Activated T-helper 17 cell treated with anti-CD3 and anti-CD28 coated beads, Interleukin-2, amount 50 U/mL, for 72 hours (primary cell): ENCODE measurements at regions not wholly inside any gene's neighbourhood (a gene's known extent, or its start where the extent isn't known, plus 50 kb on each side); places are given as distances from the start of the nearest gene placed in this dataset.
"Not testable (repeated sequence)": the region's sequence is repeated elsewhere in the genome, so short reads cannot be mapped to it uniquely, and the experiment has no call there.

Experiments
- ATAC-seq: fragments of 150-1000 bp; cut with Tn5 transposase; replicated peaks from 2 replicates; pipeline ENCODE4 v1.10.0; 2021; ENCODE audit warnings: mild to moderate bottlenecking, moderate library complexity
- H3K27ac Mint-ChIP-seq: one replicate; pipeline ENCODE4 v1.8.0; 2022; ENCODE audit warnings: mixed read lengths
- H3K27me3 Mint-ChIP-seq: one replicate; pipeline ENCODE4 v1.8.0; 2022; ENCODE audit warnings: mixed read lengths
- H3K36me3 Mint-ChIP-seq: one replicate; pipeline ENCODE4 v1.8.0; 2022; ENCODE audit warnings: low read depth, mild to moderate bottlenecking, mixed read lengths
- H3K4me1 Mint-ChIP-seq: one replicate; pipeline ENCODE4 v1.8.0; 2022; ENCODE audit warnings: mixed read lengths
- H3K4me3 Mint-ChIP-seq: one replicate; pipeline ENCODE4 v1.8.0; 2022; ENCODE audit warnings: mild to moderate bottlenecking, mixed read lengths
- H3K9me3 Mint-ChIP-seq: one replicate; pipeline ENCODE4 v1.8.0; 2022; ENCODE audit warnings: mixed read lengths

DNA sequence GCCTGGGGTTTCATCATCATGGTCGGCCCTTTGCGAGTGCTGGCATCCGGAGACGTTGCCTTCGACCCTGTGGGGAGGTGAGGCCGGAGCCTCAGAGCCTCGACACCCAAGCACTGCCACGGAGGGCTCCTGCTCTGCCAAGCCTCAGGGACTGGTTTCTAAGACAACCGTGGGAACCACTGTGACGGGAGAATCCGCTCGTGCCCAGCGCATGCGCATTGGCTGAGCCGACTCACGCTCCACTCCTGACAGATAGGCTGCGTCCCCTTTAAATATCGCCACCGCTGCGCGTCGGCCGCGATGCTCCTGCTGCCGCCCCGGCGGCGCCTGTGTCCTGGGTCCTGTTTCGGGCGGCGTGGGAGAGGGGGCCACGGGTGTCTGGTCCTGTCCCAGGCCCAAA lies 690.6 kb upstream of the TPTE start:
- not testable (repeated sequence) for H3K27ac Mint-ChIP-seq, ATAC-seq, H3K4me3 Mint-ChIP-seq, H3K4me1 Mint-ChIP-seq, H3K9me3 Mint-ChIP-seq, H3K27me3 Mint-ChIP-seq, H3K36me3 Mint-ChIP-seq

DNA sequence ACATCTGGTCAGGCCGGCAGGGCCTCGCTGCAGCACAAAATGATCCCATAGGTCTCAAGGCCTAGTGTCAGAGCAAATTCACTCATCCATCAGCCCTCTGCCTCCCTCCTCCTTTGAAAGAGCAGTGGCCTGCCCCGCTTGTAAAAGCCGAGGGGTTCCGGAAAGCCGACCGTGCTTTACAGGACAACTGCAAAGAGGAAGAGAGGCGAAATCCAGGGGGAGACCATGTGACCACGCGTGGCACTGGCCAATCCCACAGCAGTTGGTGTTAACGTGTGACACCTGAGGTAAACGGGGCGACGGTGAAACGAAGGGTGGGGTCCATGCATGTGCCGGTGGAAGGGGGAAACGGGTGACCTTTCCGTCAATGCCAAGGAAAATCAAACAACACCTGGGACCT lies 688.6 kb upstream of the TPTE start:
- H3K36me3 Mint-ChIP-seq, H3K4me3 Mint-ChIP-seq, ATAC-seq, H3K27ac Mint-ChIP-seq, H3K27me3 Mint-ChIP-seq, H3K9me3 Mint-ChIP-seq, H3K4me1 Mint-ChIP-seq: not testable (repeated sequence)

DNA sequence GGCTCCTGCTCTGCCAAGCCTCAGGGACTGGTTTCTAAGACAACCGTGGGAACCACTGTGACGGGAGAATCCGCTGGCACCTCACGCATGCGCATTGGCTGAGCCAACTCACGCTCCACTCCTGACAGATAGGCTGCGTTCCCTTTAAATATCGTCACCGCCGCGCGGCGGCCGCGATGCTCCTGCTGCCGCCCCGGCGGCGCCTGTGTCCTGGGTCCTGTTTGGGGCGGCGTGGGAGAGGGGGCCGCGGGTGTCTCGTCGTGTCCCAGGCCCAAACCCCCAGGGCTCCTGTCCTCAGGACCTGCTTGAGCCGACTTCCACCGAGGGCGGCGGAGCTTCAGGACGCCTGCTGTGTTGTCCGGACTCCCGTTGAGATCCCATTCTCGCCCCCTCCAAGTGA lies 684.8 kb upstream of the TPTE start:
- not testable (repeated sequence) for H3K4me1 Mint-ChIP-seq, ATAC-seq

DNA sequence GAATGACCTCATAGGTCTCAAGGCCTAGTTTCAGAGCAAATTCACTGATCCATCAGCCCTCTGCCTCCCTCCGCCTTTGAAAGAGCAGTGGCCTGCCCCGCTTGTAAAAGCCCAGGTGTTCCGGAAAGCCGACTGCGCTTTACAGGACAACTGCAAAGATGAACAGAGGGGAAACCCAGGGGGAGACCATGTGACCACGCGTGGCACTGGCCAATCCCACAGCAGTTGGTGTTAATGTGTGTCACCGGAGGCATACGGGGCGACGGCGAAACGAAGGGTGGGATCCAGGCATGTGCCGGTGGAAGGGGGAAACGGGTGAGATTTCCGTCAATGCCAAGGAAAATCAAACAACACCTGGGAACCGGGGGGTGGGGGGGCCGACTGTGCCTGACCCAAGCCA lies 684.4 kb upstream of the TPTE start:
- ATAC-seq, H3K36me3 Mint-ChIP-seq, H3K27me3 Mint-ChIP-seq, H3K4me1 Mint-ChIP-seq, H3K4me3 Mint-ChIP-seq, H3K27ac Mint-ChIP-seq: not testable (repeated sequence)
- H3K9me3 Mint-ChIP-seq = peaks cover 18% of the 10 kb centered on the region

More for the DNA sequence above, 684.8 kb upstream of the TPTE start:
- not testable (repeated sequence) for H3K36me3 Mint-ChIP-seq, H3K4me3 Mint-ChIP-seq, H3K27ac Mint-ChIP-seq, H3K27me3 Mint-ChIP-seq
- H3K9me3 Mint-ChIP-seq = peaks cover 18% of the 10 kb centered on the region

DNA sequence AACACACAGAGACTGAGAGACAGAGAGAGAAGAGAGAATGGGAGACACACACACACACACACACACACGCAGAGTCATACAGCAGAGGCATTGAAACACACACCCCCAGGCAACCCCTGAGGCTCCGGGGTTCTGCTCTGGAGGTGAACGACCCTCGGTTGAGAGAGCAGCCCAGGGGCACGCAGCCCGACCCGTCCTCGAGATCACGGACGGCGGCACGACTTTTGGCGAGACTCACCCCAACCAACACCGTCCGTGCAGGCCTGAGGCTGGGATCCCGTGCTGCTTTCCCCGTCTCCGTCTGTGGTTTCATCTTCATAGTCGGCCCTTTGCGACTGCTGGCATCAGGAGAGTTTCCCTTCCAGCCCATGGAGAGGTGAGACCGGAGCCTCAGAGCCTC lies 683.9 kb upstream of the TPTE start:
- ATAC-seq, H3K27me3 Mint-ChIP-seq, H3K4me1 Mint-ChIP-seq, H3K36me3 Mint-ChIP-seq, H3K27ac Mint-ChIP-seq, H3K4me3 Mint-ChIP-seq: not testable (repeated sequence)
- peaks cover 18% of the 10 kb centered on the region for H3K9me3 Mint-ChIP-seq

DNA sequence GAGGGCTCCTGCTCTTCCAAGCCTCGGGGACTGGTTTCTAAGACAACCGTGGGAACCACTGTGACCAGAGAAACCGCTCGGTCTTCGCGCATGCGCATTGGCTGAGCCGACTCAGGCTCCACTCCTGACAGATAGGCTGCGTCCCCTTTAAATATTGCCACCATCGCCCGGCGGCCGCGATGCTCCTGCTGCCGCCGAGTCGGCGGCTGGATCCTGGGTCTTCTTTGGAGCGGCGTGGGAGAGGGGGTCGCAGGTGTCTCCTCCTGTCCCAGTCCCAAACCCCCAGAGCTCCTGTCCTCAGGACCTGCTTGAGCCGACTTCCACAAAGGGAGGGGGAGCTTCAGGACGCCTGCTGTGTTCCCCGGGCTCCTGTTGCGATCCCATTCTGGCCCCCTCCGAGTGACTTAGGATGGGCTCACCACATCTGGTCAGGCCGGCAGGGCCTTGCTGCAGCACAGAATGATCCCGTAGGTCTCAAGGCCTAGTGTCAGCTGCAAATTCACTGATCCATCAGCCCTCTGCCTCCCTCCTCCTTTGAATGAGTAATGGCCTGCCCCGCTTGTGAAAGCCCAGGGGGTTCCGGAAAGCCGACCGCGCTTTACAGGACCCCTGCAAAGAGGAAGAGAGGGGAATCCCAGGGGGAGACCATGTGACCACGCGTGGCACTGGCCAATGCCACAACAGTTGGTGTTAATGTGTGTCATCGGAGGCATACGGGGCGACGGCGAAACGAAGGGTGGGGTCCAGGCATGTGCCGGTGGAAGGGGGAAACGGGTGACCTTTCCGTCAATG lies 683.2 kb upstream of the TPTE start:
- peaks cover 18% of the 10 kb centered on the region for H3K9me3 Mint-ChIP-seq
- no peaks in the 10 kb centered on the region for H3K27me3 Mint-ChIP-seq
- no peak for ATAC-seq
- H3K27ac Mint-ChIP-seq = no peak overlapping the region
- no peaks in the 10 kb centered on the region for H3K4me1 Mint-ChIP-seq
- H3K36me3 Mint-ChIP-seq = no peaks in the 10 kb centered on the region
- no peak overlapping the region for H3K4me3 Mint-ChIP-seq

DNA sequence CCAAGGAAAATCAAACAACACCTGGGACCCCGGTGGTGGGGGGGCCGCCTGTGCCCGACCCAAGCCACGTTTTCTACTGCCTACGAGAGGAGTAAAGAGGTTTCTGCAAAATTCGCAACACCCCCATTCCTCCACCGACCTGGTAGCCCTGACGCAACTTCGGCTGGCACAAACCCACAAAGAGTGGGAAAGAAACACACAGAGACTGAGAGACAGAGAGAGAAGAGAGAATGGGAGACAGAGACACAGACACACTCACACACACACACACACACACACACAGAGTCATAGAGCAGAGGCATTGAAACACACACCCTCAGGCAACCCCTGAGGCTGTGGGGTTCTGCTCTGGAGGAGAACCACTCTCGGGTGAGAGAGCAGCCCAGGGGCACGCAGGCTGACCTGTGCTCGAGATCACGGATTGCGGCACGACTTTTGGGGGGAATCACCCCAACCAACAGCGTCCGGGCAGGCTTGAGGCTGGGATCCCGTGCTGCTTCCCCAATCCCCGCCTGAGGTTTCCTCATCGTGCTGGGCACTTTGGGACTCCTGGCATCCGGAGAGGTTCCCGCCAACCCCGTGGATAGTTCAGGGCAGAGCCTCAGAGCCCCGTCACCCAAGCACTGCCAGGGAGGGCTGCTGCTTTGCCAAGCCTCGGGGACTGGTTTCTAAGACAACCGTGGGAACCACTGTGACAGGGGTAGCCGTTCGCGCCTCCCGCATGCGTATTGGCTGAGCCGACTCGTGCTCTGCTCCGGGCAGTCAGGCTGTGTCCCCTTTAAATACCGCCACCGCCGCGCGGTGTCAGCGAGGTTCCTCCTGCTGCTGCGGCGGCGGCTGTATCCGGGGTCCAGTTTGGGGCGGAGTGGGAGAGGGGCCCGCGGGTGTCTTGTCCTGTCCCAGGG lies 682.4 kb upstream of the TPTE start:
- no peak for ATAC-seq
- no peaks in the 10 kb centered on the region for H3K27me3 Mint-ChIP-seq
- H3K4me3 Mint-ChIP-seq = no peak overlapping the region
- peaks cover 18% of the 10 kb centered on the region for H3K9me3 Mint-ChIP-seq
- H3K36me3 Mint-ChIP-seq = no peaks in the 10 kb centered on the region
- no peak overlapping the region for H3K27ac Mint-ChIP-seq
- no peaks in the 10 kb centered on the region for H3K4me1 Mint-ChIP-seq

DNA sequence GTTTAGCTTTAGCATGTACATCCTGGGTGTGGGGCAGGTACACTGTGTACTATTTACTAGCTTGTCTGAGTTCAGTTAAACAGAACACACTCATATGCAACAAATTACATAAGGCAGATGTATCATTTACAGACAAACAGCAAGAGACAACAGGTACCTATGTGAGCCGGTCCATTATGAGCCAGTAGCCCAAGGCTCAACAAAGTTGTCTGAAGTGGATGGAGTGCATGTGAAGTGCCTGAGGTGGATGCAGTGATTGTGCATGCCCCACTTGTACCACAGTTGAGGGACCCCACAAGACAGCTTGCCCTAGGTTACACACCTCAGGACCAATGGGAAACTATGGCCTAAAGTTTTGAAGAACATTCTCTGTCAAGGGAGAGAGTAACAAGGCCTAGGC lies 677.3 kb upstream of the TPTE start:
- not testable (repeated sequence) for ATAC-seq, H3K4me1 Mint-ChIP-seq, H3K27me3 Mint-ChIP-seq, H3K36me3 Mint-ChIP-seq, H3K9me3 Mint-ChIP-seq, H3K4me3 Mint-ChIP-seq, H3K27ac Mint-ChIP-seq

DNA sequence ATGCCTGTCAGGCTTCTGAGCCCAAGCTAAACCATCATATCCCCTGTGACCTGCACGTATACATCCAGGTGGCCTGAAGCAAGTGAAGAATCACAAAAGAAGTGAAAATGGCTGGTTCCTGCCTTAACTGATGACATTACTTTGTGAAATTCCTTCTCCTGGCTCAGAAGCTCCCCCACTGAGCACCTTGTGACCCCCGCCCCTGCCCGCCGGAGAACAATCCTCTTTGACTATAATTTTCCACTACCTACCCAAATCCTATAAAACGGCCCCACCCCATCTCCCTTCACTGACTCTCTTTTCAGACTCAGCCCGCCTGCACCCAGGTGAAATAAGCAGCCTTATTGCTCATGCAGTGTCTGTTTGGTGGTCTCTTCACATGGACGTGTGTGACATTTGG lies 673.9 kb upstream of the TPTE start:
- H3K27ac Mint-ChIP-seq, H3K9me3 Mint-ChIP-seq, H3K4me1 Mint-ChIP-seq, H3K36me3 Mint-ChIP-seq, ATAC-seq, H3K4me3 Mint-ChIP-seq, H3K27me3 Mint-ChIP-seq: not testable (repeated sequence)

DNA sequence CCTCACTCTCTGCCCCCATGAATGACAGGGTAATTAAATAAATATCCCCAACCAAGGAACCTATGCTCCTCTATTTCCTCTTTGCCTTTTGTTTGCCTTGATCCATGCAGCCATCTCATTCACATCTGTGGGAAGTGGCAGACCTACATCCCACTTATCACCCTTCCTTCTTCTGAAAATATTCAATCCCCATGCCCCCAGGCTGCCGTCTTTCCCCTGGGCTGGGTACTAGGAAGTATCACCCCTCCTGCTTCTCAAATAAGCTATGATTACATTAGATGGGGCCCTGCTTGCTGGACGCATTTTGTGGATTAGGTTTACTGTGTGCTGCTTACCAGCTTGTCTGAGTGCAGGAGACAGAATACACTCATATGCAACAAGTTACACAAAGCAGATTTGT lies 670.2 kb upstream of the TPTE start:
- H3K4me1 Mint-ChIP-seq, H3K9me3 Mint-ChIP-seq, H3K27me3 Mint-ChIP-seq, H3K27ac Mint-ChIP-seq, ATAC-seq, H3K4me3 Mint-ChIP-seq, H3K36me3 Mint-ChIP-seq: not testable (repeated sequence)

DNA sequence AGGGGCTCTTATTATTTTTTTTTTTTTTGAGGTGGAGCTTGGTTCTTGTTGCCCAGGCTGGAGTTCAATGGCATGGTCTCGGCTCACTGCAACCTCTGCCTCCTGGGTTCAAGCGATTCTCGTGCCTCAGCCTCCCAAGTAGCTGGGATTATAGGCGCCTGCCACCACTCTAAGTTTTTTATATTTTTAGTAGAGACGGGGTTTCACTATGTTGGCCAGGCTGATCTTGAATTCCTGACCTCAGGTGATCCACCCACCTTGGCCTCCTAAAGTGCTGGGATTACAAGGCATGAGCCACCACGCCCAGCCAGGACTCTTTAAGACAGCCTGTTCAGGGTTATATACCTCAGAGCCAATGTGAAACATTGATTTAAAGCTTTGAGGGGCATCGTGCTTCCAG lies 669.7 kb upstream of the TPTE start:
- not testable (repeated sequence) for ATAC-seq, H3K27ac Mint-ChIP-seq, H3K36me3 Mint-ChIP-seq, H3K4me3 Mint-ChIP-seq, H3K27me3 Mint-ChIP-seq, H3K4me1 Mint-ChIP-seq
- peaks cover 10% of the 10 kb centered on the region for H3K9me3 Mint-ChIP-seq

DNA sequence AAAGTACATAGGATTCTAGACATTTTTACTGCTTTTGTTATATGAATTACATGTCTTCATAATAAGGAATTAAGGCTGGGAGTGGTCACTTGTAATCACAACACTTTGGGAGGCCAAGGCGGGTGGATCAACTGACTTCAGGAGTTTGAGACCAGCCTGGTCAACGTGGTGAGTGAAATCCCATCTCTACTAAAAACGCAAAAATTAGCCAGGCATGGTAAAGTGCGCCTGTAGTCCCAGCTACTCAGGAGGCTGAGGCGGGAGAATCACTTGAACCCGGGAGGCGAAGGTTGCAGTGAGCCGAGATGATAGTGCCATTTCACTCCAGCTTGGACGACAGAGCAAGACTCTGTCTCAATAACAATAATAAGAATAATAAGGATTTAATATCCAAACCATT lies 663.8 kb upstream of the TPTE start:
- not testable (repeated sequence) for H3K27me3 Mint-ChIP-seq, H3K36me3 Mint-ChIP-seq, ATAC-seq, H3K27ac Mint-ChIP-seq, H3K4me3 Mint-ChIP-seq, H3K4me1 Mint-ChIP-seq
- peaks cover 18% of the 10 kb centered on the region for H3K9me3 Mint-ChIP-seq

DNA sequence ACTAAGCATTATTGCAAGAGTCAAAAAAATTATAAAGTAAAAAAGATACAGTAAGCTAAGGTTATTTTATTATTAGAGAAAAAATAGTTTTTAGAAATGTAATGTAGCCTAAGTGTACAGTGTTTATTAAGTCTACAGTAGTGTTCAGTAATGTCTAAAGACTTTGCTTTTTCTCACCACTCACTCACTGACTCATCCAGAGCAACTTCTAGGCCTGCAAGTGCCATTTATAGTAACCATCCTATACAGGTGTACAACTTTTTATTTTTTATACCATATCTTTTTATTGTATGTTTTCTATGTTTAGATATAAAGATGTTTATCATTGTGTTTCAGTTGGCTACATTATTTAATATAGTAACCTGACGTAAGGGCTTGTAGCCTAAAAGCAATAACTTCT lies 661.5 kb upstream of the TPTE start:
- H3K27me3 Mint-ChIP-seq, H3K4me3 Mint-ChIP-seq, H3K4me1 Mint-ChIP-seq, H3K36me3 Mint-ChIP-seq, H3K27ac Mint-ChIP-seq, ATAC-seq: not testable (repeated sequence)
- peaks cover 30% of the 10 kb centered on the region for H3K9me3 Mint-ChIP-seq

DNA sequence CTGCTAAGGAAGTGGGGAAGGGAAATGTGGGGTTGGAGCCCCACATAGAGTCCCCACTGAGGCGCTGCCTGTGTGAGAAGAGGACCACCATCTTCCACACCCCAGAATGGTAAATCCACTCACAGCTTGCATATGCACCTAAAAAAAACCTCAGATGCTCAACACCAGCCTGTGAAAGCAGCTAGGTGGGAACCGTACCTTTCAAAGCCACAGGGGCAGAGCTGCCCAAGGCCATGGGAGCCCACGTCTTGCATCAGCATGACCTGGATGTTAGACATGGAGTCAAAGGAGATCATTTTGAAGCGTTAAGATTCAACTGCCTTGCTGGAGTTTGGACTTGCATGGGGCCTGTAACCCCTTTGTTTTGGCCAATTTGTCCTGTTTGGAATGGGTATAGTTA lies 658.9 kb upstream of the TPTE start:
- not testable (repeated sequence) for H3K27ac Mint-ChIP-seq, H3K4me1 Mint-ChIP-seq, ATAC-seq, H3K36me3 Mint-ChIP-seq, H3K4me3 Mint-ChIP-seq, H3K27me3 Mint-ChIP-seq
- peaks cover 17% of the 10 kb centered on the region for H3K9me3 Mint-ChIP-seq

DNA sequence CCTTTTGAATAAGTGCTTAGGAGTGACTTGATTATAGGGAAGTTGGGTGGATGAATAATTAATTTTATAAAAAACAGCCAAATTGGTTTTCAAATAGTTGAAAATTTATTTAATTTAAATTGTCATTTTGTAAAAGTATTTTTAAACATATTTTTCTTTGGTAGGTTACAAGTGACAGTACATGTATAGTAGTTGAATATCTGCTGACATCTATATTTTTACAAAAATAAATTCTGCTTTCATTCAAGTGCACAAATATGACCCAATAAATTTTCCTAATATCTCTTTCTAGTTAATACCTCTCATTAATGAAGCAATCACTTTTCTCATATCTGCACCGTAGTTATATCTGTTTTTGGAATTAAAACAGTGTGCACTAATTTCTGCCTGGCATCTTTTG lies 653.6 kb upstream of the TPTE start:
- ATAC-seq, H3K27ac Mint-ChIP-seq, H3K4me1 Mint-ChIP-seq, H3K4me3 Mint-ChIP-seq, H3K36me3 Mint-ChIP-seq, H3K27me3 Mint-ChIP-seq: not testable (repeated sequence)
- H3K9me3 Mint-ChIP-seq = peaks cover 13% of the 10 kb centered on the region
